H1 (cell line): ENCODE measurements at regions not wholly inside any gene's neighbourhood (a gene's known extent, or its start where the extent isn't known, plus 50 kb on each side); places are given as distances from the start of the nearest gene placed in this dataset.

Source experiments
- CTCF ChIA-PET: fragments of 300-600 bp; sonication (Branson Sonifier 250); formaldehyde crosslinking; loops from one replicate; lab custom pipeline; 2021; ENCODE audit not compliant: partially characterized antibody; lab: Charles Lee
- POLR2A ChIA-PET: fragments of 300-600 bp; sonication (Branson Sonifier 250); formaldehyde crosslinking; loops from one replicate; lab custom pipeline; 2021; ENCODE audit warnings: inconsistent platforms; ENCODE audit not compliant: partially characterized antibody; lab: Charles Lee
- DNase-seq, 2 experiments: peaks; one replicate each; pipeline versions ENCODE4 v3.0.0 to v3.0.0-alpha.2; 2010 to 2022; ENCODE audit warnings: low spot score in 2 of 2, low read depth in 1 of 2, mixed read lengths in 1 of 2
- FAIRE-seq: peaks from 2 replicates; lab custom pipeline; 2011; peaks lifted over from hg19 to GRCh38; lab: Jason Lieb, UNC
- H2AFZ ChIP-seq: 2 replicates; pipeline ENCODE4 v1.8.1; 2012; ENCODE audit warnings: low read length, inconsistent platforms
- H2AK5ac ChIP-seq: 2 replicates; pipeline ENCODE4 v1.6.1; 2013; ENCODE audit warnings: low read depth, low read length
- H2BK120ac ChIP-seq: replicated peaks from 2 replicates; pipeline ENCODE3; 2013; ENCODE audit warnings: low read depth, low read length, inconsistent platforms
- H2BK12ac ChIP-seq: 2 replicates; pipeline ENCODE4 v1.6.1; 2013; ENCODE audit warnings: low read depth, low read length
- H2BK15ac ChIP-seq: 2 replicates; pipeline ENCODE4 v1.6.1; 2013; ENCODE audit warnings: low read length
- H2BK20ac ChIP-seq: 2 replicates; pipeline ENCODE4 v1.6.1; 2013; ENCODE audit warnings: low read length
- H2BK5ac ChIP-seq: 2 replicates; pipeline ENCODE4 v1.6.1; 2013; ENCODE audit warnings: low read depth, low read length
- H3K14ac ChIP-seq: 2 replicates; pipeline ENCODE4 v1.6.1; 2013; ENCODE audit warnings: inconsistent platforms; ENCODE audit not compliant: insufficient read length
- H3K18ac ChIP-seq: 2 replicates; pipeline ENCODE4 v1.6.1; 2013; ENCODE audit warnings: low read length; ENCODE audit errors: extremely low read depth
- H3K23ac ChIP-seq: 2 replicates; pipeline ENCODE4 v1.6.1; 2013; ENCODE audit warnings: inconsistent platforms; ENCODE audit not compliant: insufficient read length
- H3K23me2 ChIP-seq: 2 replicates; pipeline ENCODE4 v1.6.1; 2013; ENCODE audit warnings: low read depth, low read length
- H3K27ac ChIP-seq: 2 replicates; pipeline ENCODE4 v1.6.1; 2011; ENCODE audit warnings: low read depth, low read length, inconsistent platforms
- H3K27me3 ChIP-seq, 4 experiments: replicated peaks in 1 of 4; 1 replicate in 1 of 4; 2 replicates in 3 of 4; pipeline versions ENCODE4 v1.6.1 to v1.8.1; 2011 to 2013; ENCODE audit warnings: low read length in 3 of 4, mild to moderate bottlenecking in 3 of 4, inconsistent platforms in 2 of 4, mixed read lengths in 2 of 4, moderate library complexity in 1 of 4; ENCODE audit not compliant: control insufficient read depth in 3 of 4, insufficient read depth in 3 of 4; ENCODE audit errors: extremely low read depth in 1 of 4
- H3K36me3 ChIP-seq, 4 experiments: 2 replicates each; pipeline versions ENCODE4 v1.6.1 to v1.8.1; 2011 to 2013; ENCODE audit warnings: mild to moderate bottlenecking in 4 of 4, low read length in 3 of 4, moderate library complexity in 2 of 4, control low read depth in 1 of 4, inconsistent platforms in 1 of 4; ENCODE audit not compliant: insufficient read depth in 4 of 4, control insufficient read depth in 2 of 4
- H3K4ac ChIP-seq: replicated peaks from 2 replicates; pipeline ENCODE3; 2013; ENCODE audit warnings: low read length, low read depth, mixed read lengths, inconsistent platforms; ENCODE audit not compliant: insufficient read length
- H3K4me1 ChIP-seq, 4 experiments: replicated peaks in 1 of 4; 1 replicate in 1 of 4; 2 replicates in 3 of 4; pipeline versions ENCODE4 v1.6.1 to v1.8.1; 2011 to 2013; ENCODE audit warnings: low read length in 3 of 4, inconsistent platforms in 2 of 4, mixed read lengths in 1 of 4; ENCODE audit not compliant: insufficient read depth in 4 of 4, control insufficient read depth in 3 of 4
- H3K4me2 ChIP-seq, 2 experiments: 2 replicates each; pipeline versions ENCODE4 v1.6.1 to v1.8.1; 2011 to 2013; ENCODE audit warnings: low read depth in 2 of 2, low read length in 2 of 2, control low read depth in 1 of 2, inconsistent platforms in 1 of 2, mild to moderate bottlenecking in 1 of 2; ENCODE audit not compliant: insufficient read depth in 1 of 2
- H3K4me3 ChIP-seq, 4 experiments: fragments of 200-600, 300-600 bp in 1 of 4; sonication (generic), shearing (Covaris generic), sonication (Bioruptor Twin) in 1 of 4; 2 replicates each; pipeline versions ENCODE4 v1.5.1 to v1.8.1; 2011 to 2016; ENCODE audit warnings: low read length in 4 of 4, low read depth in 3 of 4, control low read depth in 2 of 4, inconsistent platforms in 2 of 4, mild to moderate bottlenecking in 2 of 4, mixed read lengths in 1 of 4, moderate library complexity in 1 of 4; ENCODE audit not compliant: insufficient read depth in 2 of 4; ENCODE audit errors: extremely low read depth in 1 of 4
- H3K56ac ChIP-seq: replicated peaks from 2 replicates; pipeline ENCODE3; 2013; ENCODE audit warnings: low read depth, mild to moderate bottlenecking, mixed read lengths, low read length, inconsistent platforms; ENCODE audit not compliant: insufficient read length
- H3K79me1 ChIP-seq: 2 replicates; pipeline ENCODE4 v1.6.1; 2013; ENCODE audit warnings: low read depth, low read length, control low read depth
- H3K79me2 ChIP-seq, 2 experiments: 2 replicates each; pipeline versions ENCODE4 v1.6.1 to v1.8.1; 2012 to 2013; ENCODE audit warnings: low read length in 2 of 2, mild to moderate bottlenecking in 2 of 2, inconsistent platforms in 1 of 2; ENCODE audit not compliant: insufficient read depth in 2 of 2, control insufficient read depth in 1 of 2
- H3K9ac ChIP-seq, 4 experiments: replicated peaks in 1 of 4; 1 replicate in 1 of 4; 2 replicates in 3 of 4; pipeline versions ENCODE4 v1.6.1 to v1.8.1; 2011 to 2013; ENCODE audit warnings: low read depth in 3 of 4, low read length in 3 of 4, control low read depth in 2 of 4, mild to moderate bottlenecking in 2 of 4, moderate library complexity in 2 of 4, inconsistent platforms in 1 of 4; ENCODE audit errors: extremely low read depth in 1 of 4
- H3K9me3 ChIP-seq, 2 experiments: 2 replicates each; pipeline versions ENCODE4 v1.6.1 to v1.8.1; 2012 to 2013; ENCODE audit warnings: mild to moderate bottlenecking in 2 of 2, moderate library complexity in 2 of 2, control low read depth in 1 of 2, inconsistent platforms in 1 of 2, low read depth in 1 of 2, low read length in 1 of 2, mixed read lengths in 1 of 2; ENCODE audit not compliant: insufficient read depth in 2 of 2
- H4K20me1 ChIP-seq, 2 experiments: replicated peaks in 1 of 2; 2 replicates each; pipeline versions ENCODE3 to v1.8.1; 2011 to 2013; ENCODE audit warnings: inconsistent platforms in 2 of 2, low read length in 2 of 2, mild to moderate bottlenecking in 1 of 2; ENCODE audit not compliant: insufficient read depth in 2 of 2, control insufficient read depth in 1 of 2
- H4K5ac ChIP-seq: 2 replicates; pipeline ENCODE4 v1.6.1; 2013; ENCODE audit warnings: low read length, low read depth, mixed read lengths, inconsistent platforms; ENCODE audit not compliant: insufficient read length
- H4K8ac ChIP-seq: 2 replicates; pipeline ENCODE4 v1.8.0; 2013; ENCODE audit warnings: mild to moderate bottlenecking, moderate library complexity, low read length, inconsistent platforms; ENCODE audit not compliant: insufficient read depth; ENCODE audit errors: extremely low read depth
- H4K91ac ChIP-seq: replicated peaks from 2 replicates; pipeline ENCODE3; 2013; ENCODE audit warnings: low read length, mixed read lengths, inconsistent platforms; ENCODE audit not compliant: insufficient read length
- BACH1 ChIP-seq: IDR thresholded peaks from 2 replicates; pipeline ENCODE4 v1.6.1; 2012; ENCODE audit warnings: low read length, improper control_type of control experiment
- CBX8 ChIP-seq: fragments of 300-800, 300-1000 bp; sonication (generic); IDR thresholded peaks from 2 replicates; pipeline ENCODE4 v1.7.1; 2016; ENCODE audit warnings: low read depth, low read length, borderline replicate concordance
- CHD1 ChIP-seq: IDR thresholded peaks from 2 replicates; pipeline ENCODE4 v1.6.1; 2012; ENCODE audit warnings: low read depth, low read length, improper control_type of control experiment
- EP300 ChIP-seq, 2 experiments: IDR thresholded peaks; 1 replicate in 1 of 2; 2 replicates in 1 of 2; pipeline ENCODE4 v1.6.1; 2011 to 2012; ENCODE audit warnings: low read depth in 2 of 2, low read length in 2 of 2, mild to moderate bottlenecking in 2 of 2, borderline replicate concordance in 1 of 2, inconsistent platforms in 1 of 2, moderate library complexity in 1 of 2
- MAFK ChIP-seq: IDR thresholded peaks from 2 replicates; pipeline ENCODE4 v1.6.1; 2012; ENCODE audit warnings: low read depth, mild to moderate bottlenecking, improper control_type of control experiment, low read length
- MAX ChIP-seq: IDR thresholded peaks from 2 replicates; pipeline ENCODE4 v1.6.1; 2012; ENCODE audit warnings: inconsistent platforms
- RAD21 ChIP-seq, 2 experiments: IDR thresholded peaks in 1 of 2; conservative IDR thresholded peaks in 1 of 2; 2 replicates each; pipeline ENCODE4 v1.6.1; 2011; ENCODE audit warnings: low read depth in 2 of 2, low read length in 2 of 2, improper control_type of control experiment in 1 of 2, inconsistent platforms in 1 of 2, mild to moderate bottlenecking in 1 of 2, moderate library complexity in 1 of 2
- RNF2 ChIP-seq: fragments of 200-900, 300-1000 bp; sonication (generic); IDR thresholded peaks from 2 replicates; pipeline ENCODE4 v1.7.1; 2016; ENCODE audit warnings: borderline replicate concordance, low read depth, mild to moderate bottlenecking, antibody characterized with exemption, low read length; ENCODE audit not compliant: poor library complexity, severe bottlenecking; ENCODE audit errors: missing control alignments
- RXRA ChIP-seq: IDR thresholded peaks from 2 replicates; pipeline ENCODE4 v1.6.1; 2011; ENCODE audit warnings: low read depth, mild to moderate bottlenecking, low read length, moderate library complexity; ENCODE audit not compliant: insufficient read depth
- SIRT6 ChIP-seq: IDR thresholded peaks from one replicate; pipeline ENCODE4 v1.7.1; 2012; ENCODE audit warnings: low read length, inconsistent platforms
- SP4 ChIP-seq: IDR thresholded peaks from 2 replicates; pipeline ENCODE4 v1.6.1; 2012; ENCODE audit warnings: low read length, inconsistent platforms
- TBP ChIP-seq: IDR thresholded peaks from 2 replicates; pipeline ENCODE4 v1.6.1; 2011; ENCODE audit warnings: low read depth, low read length, improper control_type of control experiment
- WGBS, 2 experiments: shearing (Covaris generic) in 1 of 2; methylation state at CpG; one replicate each; pipeline versions ENCODE4 v1.1.6 to v1.1.7; 2013 to 2015; ENCODE audit warnings: low lambda C conversion rate in 2 of 2, mixed read lengths in 2 of 2, inconsistent platforms in 1 of 2, low coverage in 1 of 2, missing lambda C conversion rate in 1 of 2; ENCODE audit not compliant: insufficient replicate concordance in 2 of 2, insufficient coverage in 1 of 2, insufficient read length in 1 of 2; ENCODE audit errors: extremely low coverage in 1 of 2, missing lambda C conversion rate in 1 of 2; 5-methylcytosine and 5-hydroxymethylcytosine counted together

- H2BK20ac ChIP-seq, result no peak overlapping the region
- H3K4ac ChIP-seq, result no peak overlapping the region
- H3K56ac ChIP-seq, result no peak overlapping the region
- TF ChIP-seq RXRA (no peak), BACH1 (no peak), TBP (no peak), MAFK (no peak), CHD1 (no peak), RAD21 (IDR thresholded peaks at IDR 0.05 in 1 of 2, conservative IDR thresholded peaks at IDR 0.05 in 1 of 2; ENCODE audit: low read depth in 2 of 2, low read length in 2 of 2) (no peak), SP4 (no peak), CBX8 (no peak), SIRT6 (no peak), MAX (no peak), EP300 (IDR thresholded peaks at IDR 0.05; ENCODE audit: borderline replicate concordance in 1 of 2, low read depth in 2 of 2, low read length in 2 of 2) (no peak), RNF2 (no peak)
- TF ChIP-seq, all 59 proteins: peak for 0
- Histone ChIP-seq H3K23ac (no peak overlapping the region), H2BK15ac (no peak overlapping the region), H3K9ac (no peak overlapping the region), H2BK120ac (no peak overlapping the region), H3K36me3 (no peaks in the 10 kb centered on the region), H3K4me1 (peaks cover 0 to 6% (median 3%) of the 10 kb centered on the region in 4 experiments; a peak in 1 of 7 replicates), H3K23me2 (no peaks in the 10 kb centered on the region; the same call in 1 of the 2 replicates), H3K9me3 (peaks cover 0 to 2% of the 10 kb centered on the region in 2 experiments; a peak in 1 of 4 replicates), H3K27ac (no peak overlapping the region), H3K79me1 (no peaks in the 10 kb centered on the region), H3K14ac (no peak overlapping the region), H4K8ac (no peak overlapping the region), H2BK12ac (no peak overlapping the region), H4K20me1 (no peaks in the 10 kb centered on the region), H4K5ac (no peak overlapping the region), H2AFZ (no peak overlapping the region), H3K4me2 (no peak overlapping the region), H2BK5ac (no peak overlapping the region), H2AK5ac (no peak overlapping the region), H4K91ac (no peak overlapping the region), H3K4me3 (no peak overlapping the region), H3K27me3 (no peaks in the 10 kb centered on the region), H3K79me2 (no peaks in the 10 kb centered on the region), H3K18ac (no peak overlapping the region)
- POLR2A ChIA-PET, result no interaction called here
- no peak for DNase-seq
- FAIRE-seq, result no peak
- 88% methylated on average over 5 of the region's 5 CpGs; no CpG with 5 or more reads in 1 of the 2 experiments for WGBS, 2 experiments
- CTCF ChIA-PET, result interaction anchor here (1.0 kb wide), 1 partner anchor 9 kb away, joined by 3 read pairs; no protein-coding TSS in a partner anchor
These were observed 182.1 kb upstream of the NAMPT start for GRCh38 chr7:106466867-106467266.
